Amniotic stem cell (primary cell): ENCODE measurements at regions not wholly inside any gene's neighbourhood (a gene's known extent, or its start where the extent isn't known, plus 50 kb on each side); places are given as distances from the start of the nearest gene placed in this dataset.

Experiments used
- DNase-seq: peaks from one replicate; lab custom pipeline; 2025; lab: John Stamatoyannopoulos, UW

GRCh38 chr2:53260568-53260967 is 507.0 kb upstream of the CHAC2 start:
- DNase-seq: no peak

GRCh38 chr2:53259395-53260009 is 508.1 kb upstream of the CHAC2 start:
- no peak for DNase-seq

- DNase-seq: no peak
These were observed 510.3 kb upstream of the CHAC2 start for GRCh38 chr2:53257287-53257686.

GRCh38 chr2:53253244-53253643 is 514.4 kb upstream of the CHAC2 start:
- DNase-seq: no peak

- DNase-seq: no peak
These were observed 515.5 kb upstream of the CHAC2 start for GRCh38 chr2:53252115-53252514.

GRCh38 chr2:53247956-53248735 is 519.5 kb upstream of the CHAC2 start:
- no peak for DNase-seq

GRCh38 chr2:53243430-53243829 is 524.2 kb upstream of the CHAC2 start:
- DNase-seq: no peak

GRCh38 chr2:53242090-53242489 is 525.5 kb upstream of the CHAC2 start:
- DNase-seq: no peak

- DNase-seq: no peak
These were observed 531.6 kb upstream of the CHAC2 start for GRCh38 chr2:53235836-53236582.

- no peak for DNase-seq
These were observed 533.1 kb upstream of the CHAC2 start for GRCh38 chr2:53234548-53234903.

- no peak for DNase-seq
These were observed 533.7 kb upstream of the CHAC2 start for GRCh38 chr2:53233759-53234547.

- DNase-seq: no peak
These were observed 535.7 kb upstream of the CHAC2 start for GRCh38 chr2:53231908-53232307.

- no peak for DNase-seq
These were observed 536.9 kb upstream of the CHAC2 start for GRCh38 chr2:53230691-53231090.

- DNase-seq: no peak
These were observed 540.1 kb upstream of the CHAC2 start for GRCh38 chr2:53227535-53227934.

GRCh38 chr2:53220969-53221368 is 546.6 kb upstream of the CHAC2 start:
- DNase-seq: no peak

- no peak for DNase-seq
These were observed 550.4 kb upstream of the CHAC2 start for GRCh38 chr2:53217250-53217649.

GRCh38 chr2:53216805-53217204 is 550.8 kb upstream of the CHAC2 start:
- no peak for DNase-seq

- DNase-seq: no peak
These were observed 555.0 kb upstream of the CHAC2 start for GRCh38 chr2:53212576-53212975.

GRCh38 chr2:53211201-53211774 is 556.3 kb upstream of the CHAC2 start:
- no peak for DNase-seq

- no peak for DNase-seq
These were observed 557.1 kb upstream of the CHAC2 start for GRCh38 chr2:53210538-53210937.

- no peak for DNase-seq
These were observed 557.7 kb upstream of the CHAC2 start for GRCh38 chr2:53209679-53210458.
